Stimulated activated CD8-positive, alpha-beta memory T cell treated with anti-CD3 and anti-CD28 coated beads, Interleukin-15, amount 100 ng/mL, for 48 hours (primary cell): ENCODE measurements at regions not wholly inside any gene's neighbourhood (a gene's known extent, or its start where the extent isn't known, plus 50 kb on each side); places are given as distances from the start of the nearest gene placed in this dataset.
A peak's percentile ranks its signal among the peaks of the same experiment; 100 is the strongest.

Source experiments
- DNase-seq, 2 donors: peaks; one replicate each; pipeline ENCODE4 v3.0.0-alpha.2; 2020; ENCODE audit warnings: low read depth in 2 of 2

GRCh38 chr4:41883988-41884734 is 51.1 kb upstream of the TMEM33 start:
- DNase-seq, result no peak

DNA sequence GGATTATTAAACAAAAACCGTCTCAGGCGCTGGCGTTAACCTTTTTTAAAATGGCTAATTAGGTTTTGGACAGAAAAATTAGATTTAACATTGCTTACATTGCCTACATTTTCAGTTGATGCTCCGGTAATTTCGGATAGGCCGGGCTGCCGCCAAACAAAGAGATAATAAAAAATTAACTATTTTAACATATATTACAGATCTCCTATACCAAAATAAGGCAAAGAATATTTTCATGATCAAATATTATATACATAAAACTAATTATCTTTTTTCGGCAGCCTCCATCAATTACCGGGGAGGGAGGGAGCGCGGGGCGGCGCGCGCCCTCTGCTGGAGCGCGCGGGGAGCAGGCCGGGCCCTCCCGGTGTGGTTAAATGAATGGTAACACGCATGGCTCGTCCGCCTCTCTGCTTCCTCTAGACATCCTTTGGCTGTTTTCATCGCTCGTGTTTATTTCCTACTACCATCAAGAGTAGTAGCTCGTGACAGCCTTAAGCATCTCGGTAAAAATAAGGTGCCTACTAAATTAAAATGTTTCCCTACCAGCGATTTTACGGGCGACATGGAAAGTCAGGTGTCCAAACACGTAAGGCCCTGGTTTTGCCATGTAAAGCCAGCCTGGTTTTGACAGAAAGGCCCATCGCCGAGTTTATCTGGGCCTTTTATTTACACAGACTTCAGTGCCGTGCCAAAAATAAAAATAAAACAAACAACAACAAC is 52.4 kb upstream of the TMEM33 start:
- peak; percentile 16 to 27 for DNase-seq

DNA sequence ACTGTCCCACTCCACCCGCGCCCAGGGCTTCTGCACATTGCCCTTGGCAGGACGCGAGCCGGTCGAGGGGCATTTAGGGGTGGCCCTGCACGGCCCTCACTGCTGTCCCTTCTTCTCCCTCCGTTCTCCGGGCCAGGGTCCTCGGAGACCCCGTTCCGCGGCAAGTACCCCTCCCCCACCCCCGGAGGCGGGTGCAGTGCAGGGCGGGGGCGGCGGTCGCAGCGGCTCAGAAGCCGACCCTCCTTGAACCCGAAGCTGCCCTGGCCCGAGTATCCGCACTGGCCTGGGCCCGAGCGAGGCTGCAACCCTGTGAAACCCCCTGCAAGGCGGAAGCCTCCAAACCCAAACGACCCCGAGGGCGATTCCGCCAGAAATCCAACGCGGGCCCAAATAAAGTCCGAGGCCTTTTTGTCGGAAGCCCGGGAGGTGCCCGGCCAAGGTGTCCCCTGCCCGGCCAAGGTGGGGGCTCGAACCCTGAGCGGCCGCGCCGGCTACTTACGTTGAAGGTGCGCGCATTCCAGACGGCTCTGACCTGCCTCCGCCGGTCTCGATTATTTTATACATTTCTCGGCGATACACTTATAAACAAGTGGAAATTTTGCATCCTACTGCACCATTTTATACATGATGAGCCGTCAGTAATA is 53.1 kb upstream of the TMEM33 start:
- no peak for DNase-seq

- no peak for DNase-seq
Measured at GRCh38 chr4:41880840-41881831, 54.1 kb upstream of the TMEM33 start.

DNA sequence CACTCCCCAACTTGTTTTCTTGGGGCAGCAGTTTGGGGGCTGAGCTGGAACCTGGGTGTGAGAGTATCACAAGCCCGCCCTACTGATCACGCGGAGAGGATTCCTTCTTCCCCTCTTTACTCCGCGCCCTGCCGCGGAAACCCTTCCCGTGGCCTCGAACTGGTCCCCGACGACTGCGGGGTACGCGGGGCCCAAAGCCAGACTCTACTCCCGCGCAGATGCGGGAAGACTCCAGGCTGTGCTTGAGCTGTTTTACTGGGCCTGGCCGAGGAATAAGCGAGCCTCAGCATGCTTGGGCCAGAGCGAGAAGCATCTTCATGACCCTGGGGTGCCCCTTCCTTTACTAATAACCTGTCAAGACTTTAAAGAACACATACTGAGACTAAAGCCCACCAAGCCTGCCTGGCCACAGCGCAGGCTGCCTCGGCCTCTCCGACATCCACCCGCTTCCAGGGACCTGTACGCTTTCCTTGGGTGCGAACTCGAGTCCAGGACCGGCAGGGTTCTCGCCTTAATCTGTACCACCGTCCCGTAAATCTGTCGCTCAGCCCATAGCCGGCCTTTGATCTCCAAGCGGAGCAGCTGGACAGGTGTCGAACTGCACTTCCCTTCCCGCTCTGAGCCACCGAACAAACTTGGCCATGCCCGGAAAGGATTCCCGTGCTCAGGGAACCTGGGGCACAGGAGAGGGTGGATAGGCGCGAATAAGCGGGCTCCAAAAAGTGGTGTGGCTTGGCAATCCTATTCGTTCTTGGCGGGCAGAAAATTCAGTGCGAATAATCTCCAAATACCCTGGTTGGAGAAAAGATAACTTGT is 55.0 kb upstream of the TMEM33 start:
- no peak for DNase-seq

DNA sequence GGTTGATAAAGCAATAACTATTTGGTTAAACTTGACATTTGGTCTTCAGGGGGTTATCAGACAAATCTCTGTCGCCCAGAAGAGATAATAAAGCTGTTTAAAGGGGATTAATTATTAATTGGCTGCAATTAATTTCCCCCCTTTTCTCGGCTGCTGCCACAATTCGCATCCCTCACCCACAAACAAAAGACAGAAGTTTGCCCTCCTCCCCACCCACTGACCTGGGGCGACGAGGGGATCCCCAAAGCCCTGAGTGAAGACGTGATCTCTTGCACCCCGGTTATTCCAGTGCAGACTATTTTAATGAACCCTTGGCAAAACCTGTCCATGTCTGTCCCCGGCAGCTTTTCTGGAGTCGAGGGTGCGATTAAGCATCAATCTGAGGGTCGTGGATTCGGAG is 55.7 kb upstream of the TMEM33 start:
- no peak for DNase-seq

DNA sequence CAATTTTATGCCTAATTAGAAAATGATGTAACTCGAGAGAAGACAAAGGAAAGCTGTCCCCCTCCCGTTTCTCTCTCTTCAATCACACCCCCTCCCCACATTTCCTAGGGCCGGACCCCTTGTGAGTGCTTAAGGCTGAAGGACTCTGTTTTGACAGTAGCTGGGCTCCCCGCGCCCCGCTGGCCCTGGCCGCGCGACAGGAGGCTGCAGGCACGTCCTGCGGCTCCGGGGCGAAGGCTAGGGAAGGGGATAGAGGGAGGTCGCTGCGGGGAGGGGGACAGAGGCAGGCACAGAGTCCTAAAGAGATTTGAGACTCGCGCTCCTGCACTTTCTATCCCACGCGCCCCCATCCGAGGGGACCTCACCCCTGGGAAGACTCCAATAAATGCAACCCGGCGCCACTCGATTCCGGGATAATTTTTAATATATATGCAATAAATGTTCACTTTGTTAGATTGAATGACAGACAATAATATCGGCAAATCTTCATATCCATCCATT is 56.2 kb upstream of the TMEM33 start:
- DNase-seq, result no peak

- DNase-seq, result no peak
Measured at GRCh38 chr4:41878170-41878969, 56.9 kb upstream of the TMEM33 start.

GRCh38 chr4:41877020-41877796 is 58.0 kb upstream of the TMEM33 start:
- DNase-seq, result no peak

DNA sequence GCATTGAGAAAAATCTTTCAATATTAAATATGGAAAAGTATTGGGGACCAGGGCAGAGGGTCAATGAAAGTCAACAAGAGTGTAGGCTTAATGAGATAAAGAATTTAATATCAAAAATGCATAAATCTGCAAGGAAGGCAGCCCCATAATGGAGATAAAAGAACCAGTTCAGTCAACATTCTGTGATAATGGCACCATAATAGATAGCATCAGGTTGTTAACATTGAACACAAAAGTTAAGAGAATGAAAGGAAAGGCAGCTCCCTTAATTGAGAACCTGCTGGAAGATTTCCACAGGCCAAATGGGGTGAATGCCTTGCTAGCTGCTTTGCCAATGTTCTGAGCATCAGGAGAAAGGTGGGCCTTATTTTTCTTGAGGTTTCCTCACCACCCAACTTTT is 60.4 kb upstream of the TMEM33 start:
- no peak for DNase-seq

DNA sequence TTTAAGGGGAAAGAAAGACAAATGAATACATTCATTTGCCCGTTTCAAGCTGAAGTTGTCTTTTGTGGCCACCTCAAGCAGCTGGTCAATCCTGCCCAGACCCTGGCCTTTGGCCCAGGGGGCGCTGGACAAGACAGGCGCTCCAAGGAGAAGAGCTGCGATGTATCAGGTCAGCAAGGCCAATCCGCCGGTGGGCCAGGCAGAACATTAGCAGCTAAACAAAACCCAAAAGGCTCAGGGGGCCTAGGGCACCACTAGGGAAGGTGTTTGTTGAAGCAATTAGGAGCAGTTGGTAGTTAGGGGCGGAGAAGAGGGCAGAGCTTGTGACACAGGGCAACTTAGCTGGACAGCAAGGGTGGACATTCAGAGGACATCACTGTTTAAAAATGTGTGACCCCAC is 60.8 kb upstream of the TMEM33 start:
- no peak for DNase-seq

- DNase-seq, result no peak
Measured at GRCh38 chr4:41873380-41874295, 61.6 kb upstream of the TMEM33 start.

DNA sequence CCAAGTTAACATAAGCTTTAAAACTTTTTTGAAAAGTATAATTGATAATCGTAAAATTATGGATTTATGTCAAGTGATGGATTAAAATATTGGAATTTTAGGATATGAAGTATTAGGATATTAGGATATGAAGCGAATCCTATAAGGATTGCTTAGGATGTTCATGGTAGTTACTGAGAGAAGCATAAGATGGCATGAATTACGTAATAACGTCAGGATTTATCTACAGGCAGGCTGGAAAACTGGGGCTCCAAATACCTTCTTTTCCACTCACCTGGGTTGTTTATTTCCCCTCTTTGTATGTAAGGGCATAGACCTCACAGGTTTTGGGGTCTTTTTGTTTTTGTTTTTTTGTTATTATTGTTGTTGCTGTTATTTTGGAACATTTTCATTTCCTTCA is 65.2 kb upstream of the TMEM33 start:
- no peak for DNase-seq

DNA sequence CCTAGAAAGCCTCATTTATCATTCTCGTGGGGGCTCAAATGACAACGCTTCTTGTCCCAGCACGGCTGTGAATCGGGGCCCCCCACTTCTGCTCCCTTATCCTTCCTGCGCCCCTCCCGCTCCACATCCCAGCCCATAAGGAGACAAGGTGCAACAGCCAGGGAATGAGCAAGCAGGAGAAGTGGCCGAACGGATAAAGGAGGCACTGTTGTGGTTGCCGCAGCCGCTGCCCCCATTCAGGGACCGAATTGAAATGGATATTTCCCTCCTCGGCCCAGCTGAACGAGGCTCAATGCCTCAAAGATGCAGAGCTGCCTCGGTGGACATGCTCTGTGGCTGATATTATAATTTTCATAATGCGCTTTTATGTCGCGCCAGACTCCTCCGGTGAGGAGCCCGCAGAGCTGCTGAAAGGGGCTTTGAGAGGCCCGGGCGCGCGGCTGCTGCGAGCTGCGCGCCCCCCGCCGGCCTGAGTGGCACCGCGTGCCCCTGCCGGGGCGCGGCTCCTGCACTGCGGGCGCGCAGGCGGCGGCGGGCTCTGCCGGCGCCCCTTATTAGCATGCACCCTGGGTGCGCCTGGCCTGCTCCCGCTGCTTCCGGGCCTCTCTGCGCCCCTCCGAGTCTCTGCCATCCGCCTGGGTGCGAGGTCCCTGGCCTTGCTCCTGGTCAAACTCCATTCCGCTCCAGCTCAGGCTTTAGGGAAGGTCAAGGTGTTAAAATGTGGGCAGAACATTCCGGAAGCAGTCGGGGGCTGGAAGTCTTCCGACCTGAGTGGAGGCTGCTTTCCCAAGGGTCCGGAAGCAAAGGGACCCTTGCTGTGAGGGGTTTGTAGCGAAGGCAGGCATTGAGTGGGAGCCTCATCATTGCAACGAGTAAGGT is 68.2 kb upstream of the TMEM33 start:
- DNase-seq, result no peak

DNA sequence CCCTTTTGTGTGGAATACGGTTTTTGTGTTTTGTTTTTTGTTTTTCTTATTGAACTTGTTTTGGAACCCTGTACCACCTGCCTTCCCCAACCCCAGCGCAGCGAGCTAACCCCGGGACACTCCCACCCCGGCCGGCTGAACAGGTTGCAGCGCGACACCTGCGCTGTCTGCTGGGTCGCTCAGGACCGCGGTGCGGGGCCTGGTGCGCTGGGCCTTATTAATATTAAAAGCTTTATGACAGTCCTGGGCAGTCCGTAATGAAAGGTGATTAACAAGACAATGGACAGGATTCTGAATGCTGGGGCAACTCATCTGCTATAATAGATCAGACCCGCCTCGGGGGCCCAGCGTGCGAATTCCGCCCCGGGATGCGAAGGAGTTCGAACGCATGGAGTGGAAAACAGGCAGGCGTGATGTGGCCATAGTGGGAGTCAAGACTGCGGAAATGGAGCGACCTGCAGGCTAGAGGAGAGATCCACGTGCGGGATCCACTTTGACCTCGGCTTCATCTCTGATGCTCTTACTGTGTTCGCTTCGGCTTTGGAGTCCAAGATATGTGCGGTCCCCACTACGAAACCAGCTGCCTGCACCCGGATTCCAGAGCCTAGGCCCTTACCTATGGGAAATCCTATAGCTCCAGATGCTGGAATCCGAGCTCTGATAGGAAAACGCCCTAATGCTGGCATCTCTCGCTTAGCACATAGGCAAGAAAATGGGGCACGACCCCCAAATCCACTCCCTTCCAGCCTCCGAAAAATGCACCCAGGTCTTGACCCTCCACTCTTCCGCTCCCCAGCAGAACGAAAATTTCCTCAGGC is 69.0 kb upstream of the TMEM33 start:
- DNase-seq, result no peak
